SK-N-SH (cell line): ENCODE measurements at regions not wholly inside any gene's neighbourhood (a gene's known extent, or its start where the extent isn't known, plus 50 kb on each side); places are given as distances from the start of the nearest gene placed in this dataset.

ENCODE experiments used
- CTCF ChIA-PET: fragments of 300-600, 350-600 bp; formaldehyde crosslinking; extraction: SDS; loops from one replicate; lab custom pipeline; 2021; lab: Yijun Ruan, JAX
- POLR2A ChIA-PET: fragments of 350-600 bp; sonication (Branson Sonifier 250); formaldehyde crosslinking; extraction: SDS; loops from one replicate; lab custom pipeline; 2020; ENCODE audit warnings: antibody characterized with exemption, inconsistent platforms; lab: Yijun Ruan, JAX
- DNase-seq: peaks from one replicate; pipeline ENCODE4 v3.0.0; 2012
- H2AFZ ChIP-seq: fragments of 200-600 bp; sonication (generic); 2 replicates; pipeline ENCODE4 v1.8.1; 2016; ENCODE audit warnings: antibody characterized with exemption, mild to moderate bottlenecking, low read depth
- H3F3A ChIP-seq: fragments of 200-600 bp; sonication (generic); replicated peaks from 2 replicates; pipeline ENCODE3; 2016; ENCODE audit warnings: antibody characterized with exemption, mild to moderate bottlenecking; ENCODE audit not compliant: insufficient read depth
- H3K27ac ChIP-seq, 2 experiments: fragments of 200-500 bp in 1 of 2; fragments of 200-600 bp in 1 of 2; sonication (Bioruptor generic) in 1 of 2; sonication (generic), shearing (Covaris generic) in 1 of 2; 2 replicates each; pipeline versions ENCODE4 v1.5.1 to v1.6.1; 2014 to 2016; ENCODE audit warnings: low read depth in 2 of 2, inconsistent platforms in 1 of 2, low read length in 1 of 2, mild to moderate bottlenecking in 1 of 2, mixed read lengths in 1 of 2
- H3K27me3 ChIP-seq: fragments of 200-600 bp; sonication (generic), shearing (Covaris generic); 2 replicates; pipeline ENCODE4 v1.6.1; 2016; ENCODE audit warnings: mixed run types; ENCODE audit not compliant: insufficient read depth
- H3K36me3 ChIP-seq, 2 experiments: fragments of 200-500 bp in 1 of 2; fragments of 200-600 bp in 1 of 2; sonication (Bioruptor generic) in 1 of 2; sonication (generic) in 1 of 2; replicated peaks in 1 of 2; 2 replicates each; pipeline versions ENCODE3 to v1.5.1; 2014 to 2016; ENCODE audit warnings: low read length in 1 of 2, mild to moderate bottlenecking in 1 of 2; ENCODE audit not compliant: insufficient read depth in 2 of 2, control insufficient read depth in 1 of 2
- H3K4me1 ChIP-seq, 2 experiments: fragments of 200-500 bp in 1 of 2; fragments of 200-600 bp in 1 of 2; sonication (Bioruptor generic) in 1 of 2; sonication (generic), shearing (Covaris generic) in 1 of 2; 2 replicates each; pipeline versions ENCODE4 v1.5.1 to v1.6.1; 2014 to 2016; ENCODE audit warnings: low read depth in 1 of 2, low read length in 1 of 2, mixed run types in 1 of 2; ENCODE audit not compliant: insufficient read depth in 2 of 2, control insufficient read depth in 1 of 2
- H3K4me2 ChIP-seq: fragments of 200-600 bp; sonication (generic), shearing (Covaris generic); 2 replicates; pipeline ENCODE4 v1.6.1; 2017; ENCODE audit warnings: mixed run types
- H3K4me3 ChIP-seq, 2 experiments: fragments of 200-500 bp in 1 of 2; fragments of 200-600 bp in 1 of 2; sonication (Bioruptor generic) in 1 of 2; sonication (generic), shearing (Covaris generic) in 1 of 2; 2 replicates each; pipeline versions ENCODE4 v1.5.1 to v1.8.1; 2014 to 2016; ENCODE audit warnings: low read depth in 2 of 2, inconsistent platforms in 1 of 2, low read length in 1 of 2, mild to moderate bottlenecking in 1 of 2, mixed read lengths in 1 of 2, moderate library complexity in 1 of 2
- H3K79me2 ChIP-seq: fragments of 200-600 bp; sonication (generic); 2 replicates; pipeline ENCODE4 v1.8.1; 2017; ENCODE audit warnings: mild to moderate bottlenecking; ENCODE audit not compliant: insufficient read depth
- H3K9ac ChIP-seq: fragments of 200-600 bp; sonication (generic); 2 replicates; pipeline ENCODE4 v1.6.1; 2017; ENCODE audit warnings: mixed run types
- H3K9me2 ChIP-seq: fragments of 200-600 bp; sonication (generic); 2 replicates; pipeline ENCODE4 v1.6.1; 2017; ENCODE audit warnings: mixed run types
- H3K9me3 ChIP-seq: fragments of 200-600 bp; sonication (generic); 2 replicates; pipeline ENCODE4 v1.6.1; 2017; ENCODE audit warnings: mixed run types, mild to moderate bottlenecking, moderate library complexity
- H4K20me1 ChIP-seq: fragments of 200-600 bp; sonication (generic); 2 replicates; pipeline ENCODE4 v1.6.1; 2017; ENCODE audit warnings: mild to moderate bottlenecking, mixed run types; ENCODE audit not compliant: insufficient read depth
- CHD2 ChIP-seq: fragments of 150-350 bp; IDR thresholded peaks from 2 replicates; pipeline ENCODE4 v1.6.1; 2018; ENCODE audit warnings: low read length; ENCODE audit not compliant: partially characterized antibody
- ELF1 ChIP-seq: IDR thresholded peaks from 2 replicates; pipeline ENCODE4 v1.4.0; 2012
- FOXJ3 ChIP-seq: sonication (generic); formaldehyde crosslinking; IDR thresholded peaks from 2 replicates; pipeline ENCODE4 v1.5.1; 2020; ENCODE audit warnings: mild to moderate bottlenecking, missing genetic modification reagents
- IRF3 ChIP-seq: fragments of 150-350 bp; IDR thresholded peaks from 2 replicates; pipeline ENCODE4 v1.6.1; 2016; ENCODE audit warnings: mild to moderate bottlenecking, low read depth, low read length
- MEF2A ChIP-seq: IDR thresholded peaks from 2 replicates; pipeline ENCODE4 v1.4.0; 2012; ENCODE audit warnings: low read depth, borderline replicate concordance
- MXI1 ChIP-seq: IDR thresholded peaks from 2 replicates; pipeline ENCODE4 v1.6.1; 2012; ENCODE audit warnings: mild to moderate bottlenecking, low read depth, low read length, improper control_type of control experiment
- NFIC ChIP-seq: IDR thresholded peaks from 2 replicates; pipeline ENCODE4 v1.4.0; 2012; ENCODE audit warnings: borderline replicate concordance
- POLR2AphosphoS5 ChIP-seq: IDR thresholded peaks from 2 replicates; pipeline ENCODE4 v1.6.1; 2012; ENCODE audit warnings: low read depth, low read length
- RCOR1 ChIP-seq: fragments of 150-350 bp; IDR thresholded peaks from 2 replicates; pipeline ENCODE4 v1.6.1; 2017; ENCODE audit warnings: antibody characterized with exemption, low read length
- RFX5 ChIP-seq: IDR thresholded peaks from 2 replicates; pipeline ENCODE4 v1.6.1; 2012; ENCODE audit warnings: mild to moderate bottlenecking, improper control_type of control experiment, low read length
- RXRA ChIP-seq: IDR thresholded peaks from 2 replicates; pipeline ENCODE4 v1.4.0; 2012; ENCODE audit warnings: low read depth, mild to moderate bottlenecking, borderline replicate concordance
- SIN3A ChIP-seq: IDR thresholded peaks from 2 replicates; pipeline ENCODE4 v1.6.1; 2012; ENCODE audit warnings: low read depth, mild to moderate bottlenecking, low read length, moderate library complexity, borderline replicate concordance
- SMC3 ChIP-seq: IDR thresholded peaks from 2 replicates; pipeline ENCODE4 v1.6.1; 2012; ENCODE audit warnings: low read depth, low read length, improper control_type of control experiment
- TCF12 ChIP-seq: IDR thresholded peaks from 2 replicates; pipeline ENCODE4 v1.4.0; 2012
- TEAD4 ChIP-seq: IDR thresholded peaks from 2 replicates; pipeline ENCODE4 v1.4.0; 2012; ENCODE audit warnings: mild to moderate bottlenecking, borderline replicate concordance; ENCODE audit not compliant: insufficient read depth
- USF1 ChIP-seq: IDR thresholded peaks from 2 replicates; pipeline ENCODE4 v1.4.0; 2012; ENCODE audit warnings: low read depth, borderline replicate concordance
- USF2 ChIP-seq: fragments of 150-350 bp; IDR thresholded peaks from 2 replicates; pipeline ENCODE4 v1.6.1; 2017; ENCODE audit warnings: antibody characterized with exemption, low read length, low read depth, borderline replicate concordance
- YY1 ChIP-seq: IDR thresholded peaks from 2 replicates; pipeline ENCODE4 v1.4.0; 2012; ENCODE audit warnings: low read depth, mild to moderate bottlenecking
- WGBS: methylation state at CpG from one replicate; pipeline ENCODE4 v1.1.6; 2017; ENCODE audit warnings: low lambda C conversion rate; 5-methylcytosine and 5-hydroxymethylcytosine counted together

- TF ChIP-seq RFX5: no peak
- TF ChIP-seq USF1: no peak
- TF ChIP-seq SMC3: no peak
- no peak for TF ChIP-seq IRF3
- TF ChIP-seq TCF12: no peak
- Histone ChIP-seq H3K9me2 (no peaks in the 10 kb centered on the region), H3K9ac (no peak overlapping the region), H3K9me3 (no peaks in the 10 kb centered on the region), H2AFZ (no peak overlapping the region), H4K20me1 (no peaks in the 10 kb centered on the region), H3K4me1 (no peaks in the 10 kb centered on the region), H3K79me2 (no peaks in the 10 kb centered on the region), H3F3A (no peaks in the 10 kb centered on the region), H3K4me3 (no peak overlapping the region), H3K36me3 (no peaks in the 10 kb centered on the region), H3K27me3 (peaks cover 75% of the 10 kb centered on the region), H3K27ac (no peak overlapping the region), H3K4me2 (no peak overlapping the region)
- ChIA-PET CTCF (no interaction called here), POLR2A (no interaction called here)
- DNase-seq: no peak
- 22% methylated on average over 12 of the region's 20 CpGs for whole genome bisulfite sequencing
Observed at GRCh38 chr5:2132497-2132847, 249.7 kb upstream of the IRX4 start.

GRCh38 chr5:2131826-2132496 lies 249.2 kb upstream of the IRX4 start:
- Histone ChIP-seq H3K9me3 (no peaks in the 10 kb centered on the region), H3K79me2 (no peaks in the 10 kb centered on the region), H3K4me1 (no peaks in the 10 kb centered on the region), H3K4me3 (no peak overlapping the region), H3K36me3 (no peaks in the 10 kb centered on the region), H4K20me1 (no peaks in the 10 kb centered on the region), H3K9me2 (no peaks in the 10 kb centered on the region), H3K27ac (no peak overlapping the region), H2AFZ (no peak overlapping the region), H3K9ac (no peak overlapping the region), H3K27me3 (peaks cover 70% of the 10 kb centered on the region), H3K4me2 (no peak overlapping the region), H3F3A (no peaks in the 10 kb centered on the region)
- ChIA-PET POLR2A (no interaction called here), CTCF (no interaction called here)
- DNase-seq: no peak
- TF ChIP-seq CHD2: no peak
- no peak for TF ChIP-seq SMC3
- no peak for TF ChIP-seq MEF2A
- no peak for TF ChIP-seq RXRA
- no peak for TF ChIP-seq FOXJ3
- no peak for TF ChIP-seq SIN3A
- whole genome bisulfite sequencing: 15% methylated on average over 20 of the region's 33 CpGs

GRCh38 chr5:2131196-2131595 lies 248.5 kb upstream of the IRX4 start:
- ChIA-PET POLR2A (no interaction called here), CTCF (no interaction called here)
- Histone ChIP-seq H3K9ac (no peak overlapping the region), H3K4me3 (no peak overlapping the region), H3K9me3 (no peaks in the 10 kb centered on the region), H3F3A (no peaks in the 10 kb centered on the region), H4K20me1 (no peaks in the 10 kb centered on the region), H3K79me2 (no peaks in the 10 kb centered on the region), H2AFZ (no peak overlapping the region), H3K36me3 (no peaks in the 10 kb centered on the region), H3K27ac (no peak overlapping the region), H3K4me1 (no peaks in the 10 kb centered on the region), H3K27me3 (peaks cover 76% of the 10 kb centered on the region), H3K4me2 (no peak overlapping the region), H3K9me2 (no peaks in the 10 kb centered on the region)
- no peak for DNase-seq
- 40% methylated on average over 11 of the region's 11 CpGs for WGBS
- no peak for TF ChIP-seq RXRA
- no peak for TF ChIP-seq CHD2
- TF ChIP-seq USF1: no peak
- TF ChIP-seq POLR2AphosphoS5: no peak
- no peak for TF ChIP-seq YY1
- TF ChIP-seq IRF3: no peak
- TF ChIP-seq USF2: no peak
- no peak for TF ChIP-seq SIN3A
- TF ChIP-seq ELF1: no peak
- TF ChIP-seq NFIC: no peak
- no peak for TF ChIP-seq MXI1
- TF ChIP-seq TEAD4: no peak
- TF ChIP-seq RCOR1: no peak
